ENCODE measurements at regions not wholly inside any gene's neighbourhood (a gene's known extent, or its start where the extent isn't known, plus 50 kb on each side); places are given as distances from the start of the nearest gene placed in this dataset.

DNA sequence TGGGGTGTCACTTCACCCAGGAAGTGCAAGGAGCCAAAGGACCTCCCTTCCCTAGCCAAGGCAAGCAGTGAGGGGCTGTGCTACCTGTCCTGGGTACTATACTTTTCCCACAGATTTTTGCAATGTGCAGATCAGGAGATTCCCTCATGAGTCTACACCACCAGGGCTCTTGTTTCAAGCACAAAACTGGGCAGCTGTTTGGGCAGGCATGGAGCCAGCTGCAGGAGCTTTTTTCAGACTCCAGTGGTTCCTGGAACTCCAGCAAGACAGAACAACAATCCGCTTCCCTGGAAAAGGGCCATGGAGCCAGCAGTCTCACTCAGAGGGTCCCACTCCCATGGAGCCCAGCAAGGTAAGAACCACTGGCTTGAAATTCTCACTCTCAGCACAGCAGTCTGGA is 1649.6 kb downstream of the LRRC4C start:
- no peak for TF ChIP-seq POLR2A (IDR thresholded peaks at IDR 0.05; ENCODE audit: low read depth, low read length)
- TF ChIP-seq POLR2AphosphoS5 (IDR thresholded peaks at IDR 0.05; ENCODE audit: low read depth, low read length), result no peak
